H4 (cell line): ENCODE measurements at regions not wholly inside any gene's neighbourhood (a gene's known extent, or its start where the extent isn't known, plus 50 kb on each side); places are given as distances from the start of the nearest gene placed in this dataset.
"Not testable (repeated sequence)": the region's sequence is repeated elsewhere in the genome, so short reads cannot be mapped to it uniquely, and the experiment has no call there.

Experiments
- DNase-seq: peaks from one replicate; pipeline ENCODE4 v3.0.0-alpha.2; 2015; ENCODE audit warnings: low spot score

GRCh38 chr5:88092958-88093605 lies 175.6 kb downstream of the TMEM161B start:
- no peak for DNase-seq

GRCh38 chr5:88092358-88092757 lies 176.3 kb downstream of the TMEM161B start:
- no peak for DNase-seq

- no peak for DNase-seq
Observed at GRCh38 chr5:88090506-88090905, 178.1 kb downstream of the TMEM161B start.

- DNase-seq, result no peak
Observed at GRCh38 chr5:88089719-88090390, 178.8 kb downstream of the TMEM161B start.

GRCh38 chr5:88085462-88085861 lies 183.2 kb downstream of the TMEM161B start:
- no peak for DNase-seq

GRCh38 chr5:88081877-88082276 lies 186.8 kb downstream of the TMEM161B start:
- no peak for DNase-seq

- no peak for DNase-seq
Observed at GRCh38 chr5:88063813-88064212, 204.8 kb downstream of the TMEM161B start.

- DNase-seq, result no peak
Observed at GRCh38 chr5:88060194-88060593, 208.5 kb downstream of the TMEM161B start.

GRCh38 chr5:88058625-88059024 lies 210.0 kb downstream of the TMEM161B start:
- no peak for DNase-seq

- DNase-seq, result not testable (repeated sequence)
Observed at GRCh38 chr5:88052468-88052867, 216.2 kb downstream of the TMEM161B start.

- DNase-seq, result no peak
Observed at GRCh38 chr5:88051148-88051547, 217.5 kb downstream of the TMEM161B start.

GRCh38 chr5:88049737-88050136 lies 218.9 kb downstream of the TMEM161B start:
- no peak for DNase-seq

GRCh38 chr5:88049156-88049555 lies 219.5 kb downstream of the TMEM161B start:
- no peak for DNase-seq

- no peak for DNase-seq
Observed at GRCh38 chr5:88045931-88046461, 222.6 kb downstream of the TMEM161B start.

- DNase-seq, result no peak
Observed at GRCh38 chr5:88045165-88045564, 223.5 kb downstream of the TMEM161B start.

GRCh38 chr5:88034520-88034919 lies 234.1 kb downstream of the TMEM161B start:
- DNase-seq, result no peak

- no peak for DNase-seq
Observed at GRCh38 chr5:88033191-88033590, 235.5 kb downstream of the TMEM161B start.

GRCh38 chr5:88029011-88029410 lies 239.6 kb downstream of the TMEM161B start:
- DNase-seq, result no peak

GRCh38 chr5:88021141-88021540 lies 247.5 kb downstream of the TMEM161B start:
- no peak for DNase-seq

GRCh38 chr5:88014984-88015383 lies 253.7 kb downstream of the TMEM161B start:
- not testable (repeated sequence) for DNase-seq

GRCh38 chr5:88000877-88001276 lies 267.8 kb downstream of the TMEM161B start:
- no peak for DNase-seq

GRCh38 chr5:87997662-87998061 lies 271.0 kb downstream of the TMEM161B start:
- DNase-seq, result no peak

- no peak for DNase-seq
Observed at GRCh38 chr5:87966213-87966612, 302.4 kb downstream of the TMEM161B start.
